HG02943 (cell line): ENCODE measurements at regions not wholly inside any gene's neighbourhood (a gene's known extent, or its start where the extent isn't known, plus 50 kb on each side); places are given as distances from the start of the nearest gene placed in this dataset.
"Not testable (repeated sequence)": the region's sequence is repeated elsewhere in the genome, so short reads cannot be mapped to it uniquely, and the experiment has no call there.

Source experiments
- ATAC-seq: cut with Tn5 transposase; IDR thresholded peaks from one replicate; pipeline ENCODE4 v1.9.1; 2021; ENCODE audit warnings: mild to moderate bottlenecking, low read depth, moderate library complexity; ENCODE audit not compliant: unreplicated experiment

DNA sequence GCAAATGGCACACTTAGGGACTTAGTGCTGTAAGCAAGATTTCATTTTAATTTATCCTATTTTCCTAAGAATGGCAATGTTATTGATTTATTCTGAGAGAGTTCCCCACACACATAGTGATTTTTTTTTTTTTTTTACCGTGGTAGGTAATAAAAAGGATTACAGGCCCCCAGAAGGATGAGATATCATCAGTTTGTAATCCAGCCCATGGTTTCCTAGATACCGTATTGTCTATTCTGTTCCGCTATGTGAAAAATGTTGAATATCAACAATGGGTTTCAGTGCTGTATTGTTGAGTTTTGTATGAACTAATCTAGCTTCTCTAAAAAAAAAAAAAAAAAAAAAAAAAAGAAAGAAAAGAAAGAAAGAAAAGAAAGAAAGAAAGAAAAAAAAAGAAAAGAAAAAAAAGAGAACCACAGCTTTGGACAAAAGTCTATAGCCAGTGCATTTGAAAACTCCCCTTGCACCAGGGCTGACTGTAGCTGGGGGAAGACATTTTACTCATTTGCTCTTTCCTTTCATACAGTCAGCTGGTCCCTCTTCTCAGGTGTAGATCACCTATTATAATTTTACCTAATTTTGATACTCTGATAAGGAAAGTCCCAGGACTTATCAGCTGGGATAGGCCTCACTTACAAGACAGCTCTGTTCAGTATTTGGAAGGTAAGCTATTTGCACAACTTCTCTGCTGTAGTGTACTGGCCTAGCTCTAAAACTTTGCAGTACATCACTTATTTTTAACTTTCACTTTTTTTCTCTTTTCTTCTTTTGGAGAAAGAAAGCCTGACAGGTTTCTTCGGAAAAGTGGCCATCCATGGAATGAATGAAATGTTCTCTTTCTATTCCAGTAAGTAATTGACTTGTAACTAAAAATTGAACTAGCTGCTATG lies 101.4 kb upstream of the SOX2 start:
- ATAC-seq, result no peak

DNA sequence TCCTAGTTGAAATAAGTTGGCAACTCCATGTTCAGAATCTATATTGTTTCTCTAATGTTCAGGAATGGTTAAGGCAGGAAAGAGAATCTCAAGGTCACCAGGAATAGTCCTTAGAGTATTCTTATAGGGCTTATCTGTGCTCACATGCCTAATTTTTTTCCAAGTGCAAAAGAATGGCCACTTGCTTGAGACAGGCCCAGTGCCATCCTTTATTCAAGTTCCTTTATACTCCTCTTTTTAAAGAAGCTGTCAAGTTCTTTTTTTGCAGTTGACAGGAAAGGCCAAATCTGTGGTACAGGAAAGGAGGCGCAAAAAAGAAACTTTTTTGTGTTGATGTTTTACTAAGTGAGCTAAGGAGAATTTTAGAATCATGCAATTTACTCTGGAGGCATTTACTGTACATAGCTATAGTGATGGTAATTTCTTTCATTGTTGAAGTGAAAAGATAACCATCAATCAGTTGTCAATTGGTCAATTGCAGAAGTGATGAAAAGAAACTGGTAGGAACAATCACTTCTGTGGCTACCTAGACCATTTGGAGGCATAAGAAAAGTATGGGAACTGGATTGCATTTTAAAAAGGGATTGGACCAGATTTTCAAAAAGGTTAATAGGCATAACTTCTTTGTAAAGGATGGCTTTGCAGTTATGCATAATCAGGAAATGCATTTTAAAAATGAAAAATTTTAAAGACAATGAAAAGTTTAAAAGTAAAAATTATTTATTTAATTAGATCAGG lies 102.5 kb upstream of the SOX2 start:
- no peak for ATAC-seq

- no peak for ATAC-seq
These were observed 107.5 kb upstream of the SOX2 start for GRCh38 chr3:181604267-181604666.

GRCh38 chr3:181596126-181596525 lies 115.6 kb upstream of the SOX2 start:
- ATAC-seq, result no peak

- not testable (repeated sequence) for ATAC-seq
These were observed 120.8 kb upstream of the SOX2 start for GRCh38 chr3:181590939-181591338.

GRCh38 chr3:181582619-181583018 lies 129.1 kb upstream of the SOX2 start:
- ATAC-seq, result no peak

- ATAC-seq, result no peak
These were observed 130.1 kb upstream of the SOX2 start for GRCh38 chr3:181581656-181582055.

DNA sequence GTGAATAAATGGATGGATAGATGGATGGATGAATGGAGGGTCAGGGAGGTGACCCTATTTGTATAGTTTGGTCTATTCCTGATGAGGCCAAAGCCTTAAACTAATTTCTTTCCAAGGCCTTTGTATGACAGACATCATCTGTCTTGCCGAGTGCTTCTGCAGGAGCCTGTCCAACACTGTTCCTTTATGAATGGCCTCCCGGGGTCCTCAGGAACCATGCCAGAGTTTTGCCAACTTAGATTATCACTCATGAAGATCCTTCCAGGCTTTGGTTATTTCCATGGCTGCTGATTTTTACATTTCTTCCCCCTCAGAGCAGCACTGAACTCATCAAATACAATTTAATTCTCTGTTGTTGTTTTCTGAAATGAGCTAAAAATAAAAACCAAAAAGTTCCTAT lies 133.0 kb upstream of the SOX2 start:
- ATAC-seq, result no peak

- no peak for ATAC-seq
These were observed 139.3 kb upstream of the SOX2 start for GRCh38 chr3:181572432-181572831.

- ATAC-seq, result no peak
These were observed 141.3 kb upstream of the SOX2 start for GRCh38 chr3:181570472-181570871.

- no peak for ATAC-seq
These were observed 142.3 kb upstream of the SOX2 start for GRCh38 chr3:181569356-181569940.

DNA sequence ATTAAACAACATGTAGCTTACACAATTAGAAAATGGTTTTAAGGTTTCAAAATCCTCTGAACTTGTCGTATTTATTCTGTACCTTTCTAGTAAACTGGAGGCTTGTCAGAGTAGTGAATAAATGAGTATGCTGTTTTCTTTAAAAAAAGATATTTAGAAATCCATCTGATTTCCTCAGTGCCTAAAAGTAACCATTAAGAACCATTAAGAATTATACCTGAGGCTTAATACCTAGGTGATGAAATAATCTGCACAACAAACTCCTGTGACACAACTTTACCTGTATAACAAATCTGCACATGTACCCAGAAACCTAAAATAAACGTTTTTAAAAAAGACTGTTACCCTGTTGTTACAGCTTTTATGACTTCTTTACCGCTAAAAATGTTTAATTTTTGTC lies 143.0 kb upstream of the SOX2 start:
- ATAC-seq, result no peak

GRCh38 chr3:181568248-181568647 lies 143.5 kb upstream of the SOX2 start:
- no peak for ATAC-seq

DNA sequence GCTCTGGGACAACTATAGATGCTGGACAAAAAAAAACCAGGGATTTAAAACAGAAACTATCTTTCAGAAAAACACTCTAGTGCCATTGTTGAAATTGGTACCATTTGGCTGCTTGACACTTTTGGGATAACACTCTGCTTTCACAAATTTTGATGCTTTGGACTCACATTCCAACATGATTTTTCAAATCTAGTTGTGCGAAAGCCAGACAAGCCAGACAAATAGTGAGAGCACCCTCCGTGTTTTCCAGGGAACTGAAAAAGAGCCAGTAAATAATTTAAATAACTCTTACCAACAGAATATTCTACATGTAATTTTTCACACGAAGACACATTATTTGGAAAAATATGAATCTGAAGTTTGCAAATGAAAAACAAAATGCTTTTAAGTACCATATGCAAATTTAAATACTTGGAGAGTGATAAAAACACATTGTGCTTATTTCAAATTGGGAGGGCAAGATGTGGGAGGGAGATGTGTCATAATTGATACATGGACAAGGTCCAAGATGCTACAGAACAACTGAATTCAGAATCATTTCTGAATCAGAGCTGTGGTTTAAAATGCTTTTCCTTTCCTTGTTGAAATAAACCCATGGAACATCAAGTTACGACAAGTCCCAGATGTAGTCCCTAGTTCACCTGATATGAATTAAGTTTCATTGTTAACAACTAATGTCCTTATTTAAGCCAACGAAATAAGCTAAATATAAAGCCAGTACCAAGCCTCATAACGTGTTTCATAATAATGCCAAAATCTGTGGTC lies 144.2 kb upstream of the SOX2 start:
- no peak for ATAC-seq

GRCh38 chr3:181565416-181565815 lies 146.3 kb upstream of the SOX2 start:
- ATAC-seq, result no peak

DNA sequence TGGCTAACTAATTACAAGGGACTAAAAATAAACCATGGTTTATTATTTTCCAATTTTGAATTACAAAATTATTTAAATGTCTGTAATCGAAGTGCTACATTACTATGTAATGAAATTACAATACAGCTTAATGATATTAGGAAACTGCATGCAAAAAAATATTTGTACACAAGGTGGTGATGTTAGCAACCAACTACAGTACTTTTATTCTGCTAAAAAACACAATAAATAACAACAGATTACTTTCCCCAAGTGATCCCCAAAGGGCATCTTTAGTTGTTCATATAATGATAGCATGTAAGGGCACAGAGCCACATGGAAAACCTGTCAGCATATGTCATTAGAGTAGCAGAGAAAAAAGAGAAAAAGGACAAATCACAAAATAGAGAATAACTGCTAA lies 147.5 kb upstream of the SOX2 start:
- ATAC-seq, result no peak

GRCh38 chr3:181561139-181562031 lies 150.3 kb upstream of the SOX2 start:
- no peak for ATAC-seq

- ATAC-seq, result no peak
These were observed 152.9 kb upstream of the SOX2 start for GRCh38 chr3:181558870-181559269.

DNA sequence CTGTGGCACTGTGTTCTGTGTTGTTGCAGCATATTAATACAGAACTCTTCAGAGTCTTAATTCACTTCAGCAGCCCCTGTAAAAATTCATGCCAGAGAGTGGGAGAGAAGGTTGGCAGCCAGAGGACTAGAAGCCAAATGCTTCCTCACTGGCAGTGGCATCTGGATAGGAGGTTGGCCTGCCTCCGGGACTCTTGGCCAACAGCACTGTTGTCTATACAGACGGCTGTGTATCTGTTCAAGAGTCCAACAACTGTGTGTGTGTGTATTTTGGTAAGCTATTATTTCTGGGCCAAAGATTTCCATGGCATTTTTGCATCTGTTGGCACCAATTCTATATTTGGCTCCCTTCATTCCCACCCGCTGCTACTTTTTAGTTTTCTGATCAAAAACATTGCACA lies 156.0 kb upstream of the SOX2 start:
- ATAC-seq, result no peak
